BE2C (cell line): ENCODE measurements at regions not wholly inside any gene's neighbourhood (a gene's known extent, or its start where the extent isn't known, plus 50 kb on each side); places are given as distances from the start of the nearest gene placed in this dataset.
"Not testable (repeated sequence)": the region's sequence is repeated elsewhere in the genome, so short reads cannot be mapped to it uniquely, and the experiment has no call there.

Experiments used
- DNase-seq: peaks from one replicate; pipeline ENCODE4 v3.0.0-alpha.2; 2020
- H3K27me3 ChIP-seq: fragments of 250-450 bp; sonication (Bioruptor Pico); 2 replicates; pipeline ENCODE4 v1.5.1; 2020; ENCODE audit warnings: mild to moderate bottlenecking
- H3K36me3 ChIP-seq: fragments of 250-450 bp; sonication (Bioruptor Pico); 2 replicates; pipeline ENCODE4 v1.5.1; 2020; ENCODE audit warnings: mild to moderate bottlenecking
- H3K4me1 ChIP-seq: fragments of 250-450 bp; sonication (Bioruptor Pico); 2 replicates; pipeline ENCODE4 v1.5.1; 2020
- H3K4me3 ChIP-seq: 2 replicates; pipeline ENCODE4 v1.5.1; 2011; ENCODE audit warnings: low read depth, low read length
- H3K9me3 ChIP-seq: fragments of 250-450 bp; sonication (Bioruptor Pico); 2 replicates; pipeline ENCODE4 v1.5.1; 2020
- TF ChIP-seq, protein P1 (sequence below): IDR thresholded peaks from 2 replicates; pipeline ENCODE4 v1.5.1; 2012; ENCODE audit warnings: mild to moderate bottlenecking, low read depth, low read length

DNA sequence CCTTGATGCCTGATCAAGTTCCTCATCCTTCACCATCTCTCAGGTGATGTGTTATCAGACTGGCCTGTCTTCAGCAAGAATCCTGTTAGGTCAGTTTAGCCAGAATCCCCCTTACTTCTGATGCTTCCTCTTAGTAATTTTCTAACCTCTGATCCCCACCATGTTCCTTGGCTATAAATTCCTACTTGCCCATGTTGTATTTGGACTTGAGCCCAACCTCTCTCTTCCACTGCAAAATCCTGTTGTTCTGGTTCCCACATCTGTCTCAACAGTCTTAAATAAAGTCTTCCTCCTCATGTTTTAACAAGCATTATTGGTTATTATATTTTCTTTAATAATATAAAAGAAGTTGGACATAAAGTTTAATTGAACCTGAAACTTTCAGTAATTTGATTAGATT, 987.8 kb upstream of the USP15 start:
- no peak for DNase-seq
- Histone ChIP-seq H3K4me1 (no peaks in the 10 kb centered on the region), H3K27me3 (no peaks in the 10 kb centered on the region), H3K9me3 (no peaks in the 10 kb centered on the region; the same call in 1 of the 2 replicates), H3K36me3 (no peaks in the 10 kb centered on the region), H3K4me3 (no peak overlapping the region)
- TF ChIP-seq, protein P1, sequence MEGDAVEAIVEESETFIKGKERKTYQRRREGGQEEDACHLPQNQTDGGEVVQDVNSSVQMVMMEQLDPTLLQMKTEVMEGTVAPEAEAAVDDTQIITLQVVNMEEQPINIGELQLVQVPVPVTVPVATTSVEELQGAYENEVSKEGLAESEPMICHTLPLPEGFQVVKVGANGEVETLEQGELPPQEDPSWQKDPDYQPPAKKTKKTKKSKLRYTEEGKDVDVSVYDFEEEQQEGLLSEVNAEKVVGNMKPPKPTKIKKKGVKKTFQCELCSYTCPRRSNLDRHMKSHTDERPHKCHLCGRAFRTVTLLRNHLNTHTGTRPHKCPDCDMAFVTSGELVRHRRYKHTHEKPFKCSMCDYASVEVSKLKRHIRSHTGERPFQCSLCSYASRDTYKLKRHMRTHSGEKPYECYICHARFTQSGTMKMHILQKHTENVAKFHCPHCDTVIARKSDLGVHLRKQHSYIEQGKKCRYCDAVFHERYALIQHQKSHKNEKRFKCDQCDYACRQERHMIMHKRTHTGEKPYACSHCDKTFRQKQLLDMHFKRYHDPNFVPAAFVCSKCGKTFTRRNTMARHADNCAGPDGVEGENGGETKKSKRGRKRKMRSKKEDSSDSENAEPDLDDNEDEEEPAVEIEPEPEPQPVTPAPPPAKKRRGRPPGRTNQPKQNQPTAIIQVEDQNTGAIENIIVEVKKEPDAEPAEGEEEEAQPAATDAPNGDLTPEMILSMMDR, result no peak

DNA sequence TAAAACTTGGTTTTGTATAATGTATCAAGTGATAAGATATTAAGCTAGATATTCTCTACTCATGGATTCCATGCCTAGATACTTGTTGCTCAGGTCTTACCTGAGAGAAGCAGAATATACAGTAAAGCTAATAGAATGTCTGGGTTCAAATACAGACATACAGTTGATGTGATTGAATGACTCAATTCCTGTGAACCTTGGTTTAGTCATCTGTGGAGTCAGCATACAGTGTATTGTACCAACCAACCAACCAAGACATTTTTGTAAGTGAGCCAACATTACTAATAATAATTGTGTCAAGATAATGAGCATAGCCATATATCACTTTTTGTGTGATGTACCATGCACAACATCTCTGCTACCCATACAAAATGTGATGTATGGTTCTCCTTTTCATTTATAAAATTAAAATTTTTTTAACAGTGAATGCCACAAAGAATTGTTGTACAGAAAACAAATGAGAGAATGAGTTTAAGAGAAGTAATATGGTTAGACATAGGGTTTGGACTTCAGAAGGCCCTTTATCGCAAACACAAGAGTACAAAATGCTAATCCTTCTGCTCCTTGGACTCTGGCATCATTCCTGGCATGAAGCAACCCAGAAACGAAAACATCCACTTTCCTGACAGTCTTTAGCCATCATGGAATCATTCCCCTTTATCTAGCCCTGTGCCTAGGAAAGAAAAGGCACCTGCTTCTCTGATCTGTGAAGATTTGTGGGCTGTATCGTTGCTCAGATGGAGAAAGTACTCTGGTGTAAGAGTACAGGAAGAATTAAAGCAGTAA, 977.2 kb upstream of the USP15 start:
- Histone ChIP-seq H3K27me3 (no peaks in the 10 kb centered on the region), H3K36me3 (no peaks in the 10 kb centered on the region), H3K4me3 (no peak overlapping the region), H3K9me3 (peaks cover 2% of the 10 kb centered on the region; the same call in 1 of the 2 replicates), H3K4me1 (no peaks in the 10 kb centered on the region)
- DNase-seq, result no peak
- TF ChIP-seq, protein P1, result no peak

DNA sequence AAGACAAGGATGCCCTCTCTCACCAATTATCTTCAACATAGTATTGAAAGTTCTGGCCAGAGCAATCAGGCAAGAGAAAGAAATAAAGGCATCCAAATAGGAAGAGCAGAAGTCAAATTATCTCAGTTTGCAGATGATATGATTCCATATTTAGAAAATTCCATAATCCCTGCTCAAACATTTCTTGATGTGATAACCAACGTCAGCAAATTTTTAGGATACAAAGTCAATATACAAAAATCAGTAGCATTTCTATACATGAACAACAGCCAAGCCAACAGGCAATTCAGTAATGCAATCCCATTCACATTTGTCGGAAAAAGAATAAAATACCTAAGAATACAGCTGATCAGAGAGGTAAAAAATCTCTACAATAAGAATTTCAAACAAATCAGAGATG, 969.7 kb upstream of the USP15 start:
- H3K9me3 ChIP-seq, result peaks cover 2% of the 10 kb centered on the region; the same call in 1 of the 2 replicates
- no peak for DNase-seq
- H3K4me1 ChIP-seq, result no peaks in the 10 kb centered on the region
- H3K4me3 ChIP-seq, result no peak overlapping the region
- no peaks in the 10 kb centered on the region for H3K36me3 ChIP-seq
- TF ChIP-seq, protein P1, result no peak
- H3K27me3 ChIP-seq, result no peaks in the 10 kb centered on the region

DNA sequence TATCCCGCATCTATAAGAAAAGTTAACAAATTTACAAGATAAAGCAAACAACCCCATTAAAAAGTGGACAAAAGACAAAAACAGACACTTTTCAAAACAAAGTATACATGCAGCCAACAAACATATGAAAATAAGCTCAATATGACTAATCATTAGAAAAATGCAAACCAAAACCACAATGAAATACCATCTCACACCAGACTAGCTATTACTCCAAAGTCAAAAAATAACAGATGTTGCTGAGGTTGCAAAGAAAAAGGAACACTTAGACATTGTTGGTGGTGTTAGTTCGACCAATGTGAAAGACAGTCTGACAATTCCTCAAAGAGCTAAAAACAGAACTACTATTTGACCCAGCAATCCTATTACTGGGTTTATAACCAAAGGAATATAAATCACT, 968.6 kb upstream of the USP15 start:
- DNase-seq, result no peak
- Histone ChIP-seq H3K36me3 (no peaks in the 10 kb centered on the region), H3K27me3 (no peaks in the 10 kb centered on the region), H3K4me1 (no peaks in the 10 kb centered on the region), H3K9me3 (no peaks in the 10 kb centered on the region; the same call in 1 of the 2 replicates), H3K4me3 (no peak overlapping the region)
- TF ChIP-seq, protein P1, result no peak

DNA sequence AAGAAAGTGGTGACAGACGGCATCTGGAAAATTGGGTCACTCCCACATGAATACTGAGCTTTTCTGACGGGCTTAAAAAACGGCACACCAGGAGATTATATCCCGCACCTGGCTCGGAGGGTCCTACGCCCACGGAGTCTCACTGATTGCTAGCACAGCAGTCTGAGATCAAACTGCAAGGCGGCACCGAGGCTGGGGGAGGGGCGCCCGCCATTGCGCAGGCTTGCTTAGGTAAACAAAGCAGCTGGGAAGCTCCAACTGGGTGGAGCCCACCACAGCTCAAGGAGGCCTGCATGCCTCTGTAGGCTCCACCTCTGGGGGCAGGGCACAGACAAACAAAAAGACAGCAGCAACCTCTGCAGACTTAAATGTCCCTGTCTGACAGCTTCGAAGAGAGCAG, 966.2 kb upstream of the USP15 start:
- not testable (repeated sequence) for DNase-seq, H3K9me3 ChIP-seq, H3K27me3 ChIP-seq, H3K4me1 ChIP-seq, H3K36me3 ChIP-seq, H3K4me3 ChIP-seq

DNA sequence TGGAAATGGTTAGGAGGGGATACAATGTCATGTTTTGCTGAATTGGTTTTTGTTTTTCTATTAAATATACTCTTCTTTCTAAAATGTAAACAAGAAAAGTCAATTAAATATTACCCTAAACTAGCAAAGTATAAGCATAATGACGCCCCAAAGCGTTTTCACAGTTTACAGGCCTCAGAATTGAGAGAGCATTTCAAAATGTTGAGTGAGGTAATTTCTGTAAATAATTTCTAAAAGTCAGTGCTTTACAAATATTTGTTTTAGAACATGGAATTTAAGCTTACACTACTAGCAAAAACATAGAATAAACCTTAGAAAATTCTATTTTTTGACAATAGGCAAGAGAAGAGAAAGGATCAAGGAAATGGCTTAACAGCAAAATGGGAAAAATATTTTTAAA, 958.4 kb upstream of the USP15 start:
- Histone ChIP-seq H3K4me1 (no peaks in the 10 kb centered on the region), H3K27me3 (no peaks in the 10 kb centered on the region), H3K4me3 (no peak overlapping the region), H3K36me3 (no peaks in the 10 kb centered on the region), H3K9me3 (no peaks in the 10 kb centered on the region; the same call in 1 of the 2 replicates)
- no peak for DNase-seq
- TF ChIP-seq, protein P1, result no peak
